ENCODE measurements at regions not wholly inside any gene's neighbourhood (a gene's known extent, or its start where the extent isn't known, plus 50 kb on each side); places are given as distances from the start of the nearest gene placed in this dataset.

GRCh38 chr22:48757985-48758561 is 1069.6 kb downstream of the BRD1 start:
- TF ChIP-seq, protein P1, sequence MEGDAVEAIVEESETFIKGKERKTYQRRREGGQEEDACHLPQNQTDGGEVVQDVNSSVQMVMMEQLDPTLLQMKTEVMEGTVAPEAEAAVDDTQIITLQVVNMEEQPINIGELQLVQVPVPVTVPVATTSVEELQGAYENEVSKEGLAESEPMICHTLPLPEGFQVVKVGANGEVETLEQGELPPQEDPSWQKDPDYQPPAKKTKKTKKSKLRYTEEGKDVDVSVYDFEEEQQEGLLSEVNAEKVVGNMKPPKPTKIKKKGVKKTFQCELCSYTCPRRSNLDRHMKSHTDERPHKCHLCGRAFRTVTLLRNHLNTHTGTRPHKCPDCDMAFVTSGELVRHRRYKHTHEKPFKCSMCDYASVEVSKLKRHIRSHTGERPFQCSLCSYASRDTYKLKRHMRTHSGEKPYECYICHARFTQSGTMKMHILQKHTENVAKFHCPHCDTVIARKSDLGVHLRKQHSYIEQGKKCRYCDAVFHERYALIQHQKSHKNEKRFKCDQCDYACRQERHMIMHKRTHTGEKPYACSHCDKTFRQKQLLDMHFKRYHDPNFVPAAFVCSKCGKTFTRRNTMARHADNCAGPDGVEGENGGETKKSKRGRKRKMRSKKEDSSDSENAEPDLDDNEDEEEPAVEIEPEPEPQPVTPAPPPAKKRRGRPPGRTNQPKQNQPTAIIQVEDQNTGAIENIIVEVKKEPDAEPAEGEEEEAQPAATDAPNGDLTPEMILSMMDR (IDR thresholded peaks at IDR 0.05; ENCODE audit: low read depth, low read length, poor library complexity, severe bottlenecking) = no peak
- TF ChIP-seq EZH2phosphoT487 (IDR thresholded peaks at IDR 0.05; ENCODE audit: borderline replicate concordance, low read length) = no peak
